ENCODE measurements at regions not wholly inside any gene's neighbourhood (a gene's known extent, or its start where the extent isn't known, plus 50 kb on each side); places are given as distances from the start of the nearest gene placed in this dataset.

DNA sequence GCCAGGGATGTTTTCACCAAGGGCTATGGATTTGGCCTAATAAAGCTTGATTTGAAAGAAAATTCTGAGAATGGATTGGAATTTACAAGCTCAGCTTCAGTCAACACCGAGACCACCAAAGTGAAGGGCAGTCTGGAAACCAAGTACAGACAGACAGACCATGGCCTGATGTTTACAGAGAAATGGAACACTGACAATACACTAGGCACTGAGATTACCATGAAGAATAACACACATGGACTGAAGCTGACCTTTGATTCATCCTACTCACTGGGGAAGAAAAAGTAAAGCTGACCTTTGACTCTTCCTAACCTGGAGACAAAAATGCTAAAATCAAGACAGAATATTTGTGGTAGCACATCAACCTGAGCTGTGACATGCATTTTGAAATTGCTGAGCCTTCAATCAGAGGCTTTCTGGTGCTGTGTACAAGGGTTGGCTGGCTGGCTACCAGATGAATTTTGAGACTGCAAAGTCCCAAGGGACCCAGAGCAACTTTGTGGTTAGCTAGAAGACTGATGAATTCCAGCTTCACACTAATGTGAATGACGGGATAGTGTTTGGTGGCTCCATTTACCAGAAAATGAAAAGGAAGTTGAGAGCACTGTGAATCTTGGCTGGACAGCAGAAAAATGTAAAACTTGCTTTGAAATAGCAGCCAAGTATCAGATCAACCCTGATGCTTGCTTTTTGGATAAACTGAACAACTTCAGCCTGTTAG, 190.4 kb upstream of the KCTD3 start:
- TF ChIP-seq, protein P1, sequence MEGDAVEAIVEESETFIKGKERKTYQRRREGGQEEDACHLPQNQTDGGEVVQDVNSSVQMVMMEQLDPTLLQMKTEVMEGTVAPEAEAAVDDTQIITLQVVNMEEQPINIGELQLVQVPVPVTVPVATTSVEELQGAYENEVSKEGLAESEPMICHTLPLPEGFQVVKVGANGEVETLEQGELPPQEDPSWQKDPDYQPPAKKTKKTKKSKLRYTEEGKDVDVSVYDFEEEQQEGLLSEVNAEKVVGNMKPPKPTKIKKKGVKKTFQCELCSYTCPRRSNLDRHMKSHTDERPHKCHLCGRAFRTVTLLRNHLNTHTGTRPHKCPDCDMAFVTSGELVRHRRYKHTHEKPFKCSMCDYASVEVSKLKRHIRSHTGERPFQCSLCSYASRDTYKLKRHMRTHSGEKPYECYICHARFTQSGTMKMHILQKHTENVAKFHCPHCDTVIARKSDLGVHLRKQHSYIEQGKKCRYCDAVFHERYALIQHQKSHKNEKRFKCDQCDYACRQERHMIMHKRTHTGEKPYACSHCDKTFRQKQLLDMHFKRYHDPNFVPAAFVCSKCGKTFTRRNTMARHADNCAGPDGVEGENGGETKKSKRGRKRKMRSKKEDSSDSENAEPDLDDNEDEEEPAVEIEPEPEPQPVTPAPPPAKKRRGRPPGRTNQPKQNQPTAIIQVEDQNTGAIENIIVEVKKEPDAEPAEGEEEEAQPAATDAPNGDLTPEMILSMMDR (IDR thresholded peaks at IDR 0.05), result no peak
- no peak for TF ChIP-seq POLR2A (IDR thresholded peaks at IDR 0.05)

All from adrenal gland (tissue), 5 donors.